H9 (cell line): ENCODE measurements at regions not wholly inside any gene's neighbourhood (a gene's known extent, or its start where the extent isn't known, plus 50 kb on each side); places are given as distances from the start of the nearest gene placed in this dataset.

Source experiments
- DNase-seq: peaks from one replicate; pipeline ENCODE4 v3.0.0-alpha.2; 2017
- H2AFZ ChIP-seq: one replicate; pipeline ENCODE4 v1.6.1; 2013; ENCODE audit warnings: mild to moderate bottlenecking, low read length, control low read depth, moderate library complexity
- H2AK5ac ChIP-seq: 2 replicates; pipeline ENCODE4 v1.6.1; 2013; ENCODE audit warnings: low read length, control low read depth, mixed read lengths; ENCODE audit not compliant: insufficient read length
- H2BK120ac ChIP-seq: one replicate; pipeline ENCODE4 v1.6.1; 2013; ENCODE audit warnings: low read depth, mild to moderate bottlenecking, low read length, control low read depth, inconsistent platforms; ENCODE audit not compliant: poor library complexity, severe bottlenecking
- H2BK12ac ChIP-seq: 2 replicates; pipeline ENCODE4 v1.6.1; 2013; ENCODE audit warnings: low read length, control low read depth, mixed read lengths, low read depth; ENCODE audit not compliant: insufficient read length
- H2BK15ac ChIP-seq: 2 replicates; pipeline ENCODE4 v1.6.1; 2013; ENCODE audit warnings: low read depth, low read length, control low read depth
- H2BK20ac ChIP-seq: one replicate; pipeline ENCODE4 v1.6.1; 2013; ENCODE audit warnings: low read depth, mild to moderate bottlenecking, low read length, control low read depth, inconsistent platforms; ENCODE audit not compliant: poor library complexity, severe bottlenecking
- H2BK5ac ChIP-seq: 2 replicates; pipeline ENCODE4 v1.6.1; 2013; ENCODE audit warnings: low read length, control low read depth, mixed read lengths; ENCODE audit not compliant: insufficient read length
- H3K14ac ChIP-seq: 2 replicates; pipeline ENCODE4 v1.6.1; 2013; ENCODE audit warnings: low read length, control low read depth; ENCODE audit not compliant: insufficient read depth
- H3K18ac ChIP-seq: 2 replicates; pipeline ENCODE4 v1.6.1; 2013; ENCODE audit warnings: low read depth, mild to moderate bottlenecking, mixed read lengths, low read length, control low read depth; ENCODE audit not compliant: insufficient read length
- H3K23ac ChIP-seq: 2 replicates; pipeline ENCODE4 v1.6.1; 2013; ENCODE audit warnings: low read length, control low read depth, mixed read lengths, low read depth; ENCODE audit not compliant: insufficient read length
- H3K23me2 ChIP-seq: 2 replicates; pipeline ENCODE4 v1.6.1; 2013; ENCODE audit warnings: low read depth, mild to moderate bottlenecking, mixed read lengths, low read length, control low read depth; ENCODE audit not compliant: insufficient read length, poor library complexity, severe bottlenecking
- H3K27ac ChIP-seq: 2 replicates; pipeline ENCODE4 v1.5.1; 2013; ENCODE audit warnings: low read length, control low read depth, mixed read lengths, low read depth; ENCODE audit not compliant: insufficient read length
- H3K27me3 ChIP-seq: 2 replicates; pipeline ENCODE4 v1.6.1; 2013; ENCODE audit warnings: low read length, control low read depth, inconsistent platforms; ENCODE audit not compliant: insufficient read depth
- H3K4ac ChIP-seq: 2 replicates; pipeline ENCODE4 v1.6.1; 2013; ENCODE audit warnings: low read depth, mild to moderate bottlenecking, control low read depth, inconsistent platforms, low read length, moderate library complexity
- H3K4me1 ChIP-seq: 2 replicates; pipeline ENCODE4 v1.6.1; 2013; ENCODE audit warnings: low read length, control low read depth, inconsistent platforms; ENCODE audit not compliant: insufficient read depth
- H3K4me2 ChIP-seq: 2 replicates; pipeline ENCODE4 v1.6.1; 2013; ENCODE audit warnings: low read length, control low read depth, mixed read lengths; ENCODE audit not compliant: insufficient read length, insufficient read depth
- H3K56ac ChIP-seq: 2 replicates; pipeline ENCODE4 v1.6.1; 2013; ENCODE audit warnings: low read depth, mild to moderate bottlenecking, mixed read lengths, low read length, control low read depth; ENCODE audit not compliant: insufficient read length
- H3K79me1 ChIP-seq: 2 replicates; pipeline ENCODE4 v1.6.1; 2013; ENCODE audit warnings: low read depth, mild to moderate bottlenecking, moderate library complexity, low read length, control low read depth, inconsistent platforms; ENCODE audit not compliant: insufficient read depth, poor library complexity, severe bottlenecking
- H3K79me2 ChIP-seq: 2 replicates; pipeline ENCODE4 v1.6.1; 2013; ENCODE audit warnings: low read length, control low read depth, inconsistent platforms; ENCODE audit not compliant: insufficient read depth
- H3K9ac ChIP-seq: 2 replicates; pipeline ENCODE4 v1.6.1; 2013; ENCODE audit warnings: low read length, control low read depth, mixed read lengths; ENCODE audit not compliant: insufficient read length; ENCODE audit errors: extremely low read depth
- H3K9me3 ChIP-seq: one replicate; pipeline ENCODE4 v1.6.1; 2013; ENCODE audit warnings: low read depth, low read length, inconsistent platforms; ENCODE audit not compliant: control insufficient read depth
- H3T11ph ChIP-seq: one replicate; pipeline ENCODE4 v1.6.1; 2013; ENCODE audit warnings: mild to moderate bottlenecking, low read length, control low read depth, inconsistent platforms
- H4K20me1 ChIP-seq: one replicate; pipeline ENCODE4 v1.6.1; 2013; ENCODE audit not compliant: control insufficient read depth, insufficient read length, insufficient read depth
- H4K5ac ChIP-seq: 2 replicates; pipeline ENCODE4 v1.6.1; 2013; ENCODE audit warnings: low read depth, mild to moderate bottlenecking, mixed read lengths, low read length, control low read depth; ENCODE audit not compliant: insufficient read length
- H4K8ac ChIP-seq: replicated peaks from 2 replicates; pipeline ENCODE4 v1.6.1; 2013; ENCODE audit warnings: low read length, control low read depth, mixed read lengths, low read depth; ENCODE audit not compliant: insufficient read length
- H4K91ac ChIP-seq: 2 replicates; pipeline ENCODE4 v1.6.1; 2013; ENCODE audit warnings: low read depth, mild to moderate bottlenecking, moderate library complexity, mixed read lengths, low read length, control low read depth; ENCODE audit not compliant: insufficient read length
- H3K27ac Mint-ChIP-seq, 3 experiments: 2 replicates in 2 of 3; 3 replicates in 1 of 3; pipeline ENCODE4 v1.8.0; 2020 to 2021; ENCODE audit warnings: mixed read lengths in 3 of 3, mild to moderate bottlenecking in 1 of 3, moderate library complexity in 1 of 3
- H3K27me3 Mint-ChIP-seq: 2 replicates; pipeline ENCODE4 v1.8.0; 2021; ENCODE audit warnings: low read depth, mild to moderate bottlenecking, moderate library complexity, mixed read lengths
- H3K36me3 Mint-ChIP-seq, 3 experiments: 2 replicates in 2 of 3; 3 replicates in 1 of 3; pipeline ENCODE4 v1.8.0; 2020 to 2021; ENCODE audit warnings: low read depth in 3 of 3, mixed read lengths in 3 of 3; ENCODE audit not compliant: insufficient read depth in 1 of 3
- H3K4me1 Mint-ChIP-seq, 2 experiments: 2 replicates each; pipeline ENCODE4 v1.8.0; 2020; ENCODE audit warnings: mixed read lengths in 2 of 2
- H3K4me3 Mint-ChIP-seq, 2 experiments: 2 replicates in 1 of 2; 3 replicates in 1 of 2; pipeline ENCODE4 v1.8.0; 2020 to 2021; ENCODE audit warnings: mild to moderate bottlenecking in 2 of 2, mixed read lengths in 2 of 2, moderate library complexity in 1 of 2
- H3K9me3 Mint-ChIP-seq, 2 experiments: 2 replicates in 1 of 2; 3 replicates in 1 of 2; pipeline ENCODE4 v1.8.0; 2020; ENCODE audit warnings: mild to moderate bottlenecking in 2 of 2, mixed read lengths in 2 of 2, moderate library complexity in 1 of 2
- CTCF ChIP-seq: fragments of 200-600 bp; sonication (generic); conservative IDR thresholded peaks from 3 replicates; pipeline ENCODE4 v1.8.0; 2021; ENCODE audit warnings: antibody characterized with exemption, mild to moderate bottlenecking
- WGBS: extraction: QIAGEN DNeasy Blood & Tissue Kit; methylation state at CpG from one replicate; pipeline ENCODE4 v1.1.7; 2013; ENCODE audit warnings: missing lambda C conversion rate, low lambda C conversion rate, mixed read lengths; ENCODE audit not compliant: insufficient read length; ENCODE audit errors: extremely low coverage; 5-methylcytosine and 5-hydroxymethylcytosine counted together

- peaks cover 10 to 11% of the 10 kb centered on the region in 2 experiments; a peak in 4 of 5 replicates for H3K9me3 Mint-ChIP-seq
- TF ChIP-seq CTCF: no peak
- Histone ChIP-seq H3T11ph (no peak overlapping the region), H3K9ac (no peak overlapping the region), H3K4me2 (no peak overlapping the region), H4K20me1 (no peaks in the 10 kb centered on the region), H3K4ac (no peak overlapping the region), H3K79me2 (no peaks in the 10 kb centered on the region), H2AK5ac (no peak overlapping the region), H3K27ac (no peak overlapping the region), H2BK120ac (no peak overlapping the region), H2BK12ac (no peak overlapping the region), H4K8ac (no peak overlapping the region), H3K4me1 (no peaks in the 10 kb centered on the region), H3K56ac (no peak overlapping the region), H3K18ac (no peak overlapping the region), H3K23ac (no peak overlapping the region), H3K9me3 (no peaks in the 10 kb centered on the region), H3K23me2 (no peaks in the 10 kb centered on the region), H2BK20ac (no peak overlapping the region), H2AFZ (no peak overlapping the region), H3K79me1 (no peaks in the 10 kb centered on the region), H3K27me3 (no peaks in the 10 kb centered on the region), H2BK15ac (no peak overlapping the region), H3K14ac (no peak overlapping the region), H4K91ac (no peak overlapping the region), H2BK5ac (no peak overlapping the region), H4K5ac (no peak overlapping the region)
- no peak for DNase-seq
- no peak overlapping the region for H3K4me3 Mint-ChIP-seq
- H3K36me3 Mint-ChIP-seq: peaks cover 2 to 9% (median 5%) of the 10 kb centered on the region in 3 experiments; a peak in 4 of 7 replicates
- H3K27ac Mint-ChIP-seq: no peak overlapping the region
- WGBS: no CpG with 5 or more reads among the region's 3 CpGs
- H3K4me1 Mint-ChIP-seq: peaks cover 7 to 12% of the 10 kb centered on the region in 2 experiments
- H3K27me3 Mint-ChIP-seq: peaks cover 2% of the 10 kb centered on the region; the same call in 1 of the 2 replicates
These were observed 89.1 kb upstream of the VASH1 start for GRCh38 chr14:76672123-76672522.
